Vagina (tissue), 2 donors: ENCODE measurements at regions not wholly inside any gene's neighbourhood (a gene's known extent, or its start where the extent isn't known, plus 50 kb on each side); places are given as distances from the start of the nearest gene placed in this dataset.

Experiments used
- DNase-seq, 2 donors: peaks; one replicate each; pipeline ENCODE4 v3.0.0-alpha.2; 2017; ENCODE audit errors: extremely low spot score in 2 of 2
- H3K27ac ChIP-seq: fragments of 200-600 bp; sonication (generic); one replicate; pipeline ENCODE4 v1.5.1; 2019
- H3K27me3 ChIP-seq: fragments of 200-600 bp; sonication (generic); one replicate; pipeline ENCODE4 v1.5.1; 2019
- H3K36me3 ChIP-seq, 2 donors: fragments of 200-600 bp; sonication (generic); one replicate each; pipeline ENCODE4 v1.5.1; 2017 to 2019
- H3K4me1 ChIP-seq: fragments of 200-600 bp; sonication (generic); one replicate; pipeline ENCODE4 v1.5.1; 2019
- H3K4me3 ChIP-seq, 2 donors: fragments of 200-600 bp; sonication (generic); 1 replicate in 1 of 2; 2 replicates in 1 of 2; pipeline ENCODE4 v1.5.1; 2016 to 2019
- H3K9me3 ChIP-seq: fragments of 200-600 bp; sonication (generic); one replicate; pipeline ENCODE4 v1.5.1; 2019
- CTCF ChIP-seq, 3 experiments: fragments of 450-650 bp in 2 of 3; fragments of 200-600 bp in 1 of 3; sonication (generic) in 1 of 3; IDR thresholded peaks; one replicate each; pipeline ENCODE4 v1.5.1; 2017 to 2019; ENCODE audit warnings: antibody characterized with exemption in 3 of 3, mild to moderate bottlenecking in 2 of 3, moderate library complexity in 2 of 3
- POLR2A ChIP-seq, 2 donors: fragments of 450-650 bp; IDR thresholded peaks; one replicate each; pipeline ENCODE4 v1.6.1; 2017; ENCODE audit warnings: antibody characterized with exemption in 2 of 2, mild to moderate bottlenecking in 2 of 2, moderate library complexity in 2 of 2
- POLR2AphosphoS5 ChIP-seq, 2 donors: sonication (generic); formaldehyde crosslinking; IDR thresholded peaks; one replicate each; pipeline ENCODE4 v1.9.0; 2017; ENCODE audit warnings: antibody characterized with exemption in 2 of 2, mild to moderate bottlenecking in 2 of 2, low read depth in 1 of 2; ENCODE audit not compliant: insufficient read depth in 1 of 2
- intact Hi-C: fragments of 100-400 bp; cut with DNase I; formaldehyde crosslinking; loops from one replicate; pipeline ENCODE4 v1.15.1; 2023

- Histone ChIP-seq H3K9me3 (no peaks in the 10 kb centered on the region), H3K27ac (peak overlapping the region; percentile 33), H3K4me1 (peaks cover 21% of the 10 kb centered on the region), H3K27me3 (no peaks in the 10 kb centered on the region), H3K36me3 (no peaks in the 10 kb centered on the region), H3K4me3 (no peak overlapping the region)
- intact Hi-C loops: no loop called here
- TF ChIP-seq CTCF (IDR thresholded peaks at IDR 0.05): no peak
- no peak for TF ChIP-seq POLR2AphosphoS5 (IDR thresholded peaks at IDR 0.05; ENCODE audit: insufficient read depth in 1 of 2, low read depth in 1 of 2)
- no peak for TF ChIP-seq POLR2A (IDR thresholded peaks at IDR 0.05)
- DNase-seq: no peak
Measured at GRCh38 chr10:125513429-125514182, 169.4 kb downstream of the TEX36 start.

- no peak for TF ChIP-seq CTCF (IDR thresholded peaks at IDR 0.05)
- no peak for TF ChIP-seq POLR2A (IDR thresholded peaks at IDR 0.05)
- no peaks in the 10 kb centered on the region for H3K27me3 ChIP-seq
- no peak for DNase-seq
- H3K36me3 ChIP-seq: no peaks in the 10 kb centered on the region
- H3K4me3 ChIP-seq: no peak overlapping the region
- intact Hi-C loops: no loop called here
- no peak overlapping the region for H3K27ac ChIP-seq
- H3K9me3 ChIP-seq: no peaks in the 10 kb centered on the region
- H3K4me1 ChIP-seq: peaks cover 21% of the 10 kb centered on the region
Measured at GRCh38 chr10:125510998-125511397, 172.0 kb downstream of the TEX36 start.

GRCh38 chr10:125505648-125506047 is 177.3 kb downstream of the TEX36 start:
- Histone ChIP-seq H3K4me3 (no peak overlapping the region), H3K36me3 (no peaks in the 10 kb centered on the region), H3K4me1 (no peaks in the 10 kb centered on the region), H3K27me3 (no peaks in the 10 kb centered on the region), H3K27ac (no peak overlapping the region), H3K9me3 (no peaks in the 10 kb centered on the region)
- no peak for DNase-seq
- TF ChIP-seq CTCF (IDR thresholded peaks at IDR 0.05) (no peak), POLR2AphosphoS5 (IDR thresholded peaks at IDR 0.05; ENCODE audit: insufficient read depth in 1 of 2, low read depth in 1 of 2) (no peak), POLR2A (IDR thresholded peaks at IDR 0.05) (no peak)
- intact Hi-C loops: no loop called here

- H3K36me3 ChIP-seq: no peaks in the 10 kb centered on the region
- H3K4me3 ChIP-seq: no peak overlapping the region
- no peak for DNase-seq
- TF ChIP-seq POLR2AphosphoS5 (IDR thresholded peaks at IDR 0.05; ENCODE audit: insufficient read depth in 1 of 2, low read depth in 1 of 2) (no peak), POLR2A (IDR thresholded peaks at IDR 0.05) (no peak), CTCF (IDR thresholded peaks at IDR 0.05) (no peak)
- no peaks in the 10 kb centered on the region for H3K9me3 ChIP-seq
- intact Hi-C loops: no loop called here
- no peaks in the 10 kb centered on the region for H3K27me3 ChIP-seq
- H3K27ac ChIP-seq: no peak overlapping the region
- H3K4me1 ChIP-seq: no peaks in the 10 kb centered on the region
Measured at GRCh38 chr10:125502276-125502675, 180.7 kb downstream of the TEX36 start.

- intact Hi-C loops: no loop called here
- TF ChIP-seq POLR2A (IDR thresholded peaks at IDR 0.05): no peak
- DNase-seq: no peak
- Histone ChIP-seq H3K4me3 (no peak overlapping the region), H3K9me3 (no peaks in the 10 kb centered on the region), H3K27ac (no peak overlapping the region), H3K36me3 (no peaks in the 10 kb centered on the region), H3K27me3 (no peaks in the 10 kb centered on the region), H3K4me1 (no peaks in the 10 kb centered on the region)
Measured at GRCh38 chr10:125495386-125495785, 187.6 kb downstream of the TEX36 start.
